Large intestine (tissue), 3 donors: ENCODE measurements at regions not wholly inside any gene's neighbourhood (a gene's known extent, or its start where the extent isn't known, plus 50 kb on each side); places are given as distances from the start of the nearest gene placed in this dataset.

Experiments
- DNase-seq, 2 donors: peaks; one replicate each; pipeline versions ENCODE4 v3.0.0 to v3.0.0-alpha.2; 2013
- H3K27ac ChIP-seq: one replicate; pipeline ENCODE4 v1.5.1; 2013; ENCODE audit warnings: low read length
- H3K27me3 ChIP-seq: 2 replicates; pipeline ENCODE4 v1.6.1; 2013; ENCODE audit warnings: low read length; ENCODE audit not compliant: control insufficient read depth, insufficient read depth
- H3K36me3 ChIP-seq: 2 replicates; pipeline ENCODE4 v1.6.1; 2013; ENCODE audit warnings: low read length; ENCODE audit not compliant: control insufficient read depth, insufficient read depth
- H3K4me1 ChIP-seq: one replicate; pipeline ENCODE4 v1.6.1; 2013; ENCODE audit warnings: low read length; ENCODE audit not compliant: control insufficient read depth, insufficient read depth
- H3K4me3 ChIP-seq: one replicate; pipeline ENCODE4 v1.5.1; 2013; ENCODE audit warnings: low read length
- H3K9me3 ChIP-seq: one replicate; pipeline ENCODE4 v1.6.1; 2013; ENCODE audit warnings: mild to moderate bottlenecking, low read depth, low read length, moderate library complexity; ENCODE audit not compliant: control insufficient read depth
- whole genome bisulfite sequencing: methylation state at CpG from one replicate; pipeline ENCODE4 v1.1.5; 2013; ENCODE audit warnings: low lambda C conversion rate; ENCODE audit not compliant: insufficient coverage; 5-methylcytosine and 5-hydroxymethylcytosine counted together

- H3K9me3 ChIP-seq = no peaks in the 10 kb centered on the region
- no peaks in the 10 kb centered on the region for H3K27me3 ChIP-seq
- H3K4me1 ChIP-seq = no peaks in the 10 kb centered on the region
- H3K36me3 ChIP-seq = no peaks in the 10 kb centered on the region
- no CpG with 5 or more reads among the region's 2 CpGs for WGBS
- H3K27ac ChIP-seq = no peak overlapping the region
- no peak overlapping the region for H3K4me3 ChIP-seq
- DNase-seq = no peak
Measured at GRCh38 chr3:28087591-28087990, 153.8 kb upstream of the CMC1 start.

GRCh38 chr3:28088811-28089526 lies 152.4 kb upstream of the CMC1 start:
- Histone ChIP-seq H3K9me3 (peaks cover under 1% of the 10 kb centered on the region), H3K27me3 (no peaks in the 10 kb centered on the region), H3K4me1 (no peaks in the 10 kb centered on the region), H3K4me3 (no peak overlapping the region), H3K27ac (no peak overlapping the region), H3K36me3 (no peaks in the 10 kb centered on the region)
- 100% methylated on average over 1 of the region's 7 CpGs for WGBS
- DNase-seq = no peak

- DNase-seq = no peak
- no peak overlapping the region for H3K4me3 ChIP-seq
- H3K27me3 ChIP-seq = no peaks in the 10 kb centered on the region
- H3K36me3 ChIP-seq = no peaks in the 10 kb centered on the region
- no peaks in the 10 kb centered on the region for H3K4me1 ChIP-seq
- WGBS = no CpG with 5 or more reads among the region's 2 CpGs
- peaks cover 4% of the 10 kb centered on the region for H3K9me3 ChIP-seq
- no peak overlapping the region for H3K27ac ChIP-seq
Measured at GRCh38 chr3:28089527-28089897, 151.9 kb upstream of the CMC1 start.

GRCh38 chr3:28099296-28099695 lies 142.1 kb upstream of the CMC1 start:
- WGBS = 93% methylated on average over 2 of the region's 2 CpGs
- no peak overlapping the region for H3K27ac ChIP-seq
- H3K9me3 ChIP-seq = peaks cover 9% of the 10 kb centered on the region
- no peaks in the 10 kb centered on the region for H3K27me3 ChIP-seq
- no peak overlapping the region for H3K4me3 ChIP-seq
- H3K36me3 ChIP-seq = no peaks in the 10 kb centered on the region
- no peak for DNase-seq
- H3K4me1 ChIP-seq = peaks cover 4% of the 10 kb centered on the region

GRCh38 chr3:28101705-28102104 lies 139.7 kb upstream of the CMC1 start:
- no peak overlapping the region for H3K27ac ChIP-seq
- DNase-seq = peak; percentile 20 to 71
- H3K36me3 ChIP-seq = no peaks in the 10 kb centered on the region
- peaks cover 4% of the 10 kb centered on the region for H3K4me1 ChIP-seq
- H3K4me3 ChIP-seq = no peak overlapping the region
- H3K9me3 ChIP-seq = peaks cover 9% of the 10 kb centered on the region
- no CpG with 5 or more reads among the region's 1 CpG for WGBS
- H3K27me3 ChIP-seq = no peaks in the 10 kb centered on the region

GRCh38 chr3:28103861-28104260 lies 137.6 kb upstream of the CMC1 start:
- Histone ChIP-seq H3K27ac (no peak overlapping the region), H3K27me3 (no peaks in the 10 kb centered on the region), H3K4me3 (no peak overlapping the region), H3K4me1 (peaks cover 4% of the 10 kb centered on the region), H3K9me3 (peaks cover 5% of the 10 kb centered on the region), H3K36me3 (no peaks in the 10 kb centered on the region)
- no CpG with 5 or more reads among the region's 3 CpGs for whole genome bisulfite sequencing
- no peak for DNase-seq

GRCh38 chr3:28104896-28105534 lies 136.4 kb upstream of the CMC1 start:
- WGBS = no CpG with 5 or more reads among the region's 11 CpGs
- no peaks in the 10 kb centered on the region for H3K36me3 ChIP-seq
- H3K9me3 ChIP-seq = no peaks in the 10 kb centered on the region
- H3K4me1 ChIP-seq = peaks cover 4% of the 10 kb centered on the region
- H3K27me3 ChIP-seq = no peaks in the 10 kb centered on the region
- no peak overlapping the region for H3K4me3 ChIP-seq
- H3K27ac ChIP-seq = no peak overlapping the region
- no peak for DNase-seq

- DNase-seq = no peak
- Histone ChIP-seq H3K27me3 (no peaks in the 10 kb centered on the region), H3K4me1 (no peaks in the 10 kb centered on the region), H3K4me3 (no peak overlapping the region), H3K27ac (no peak overlapping the region), H3K36me3 (no peaks in the 10 kb centered on the region), H3K9me3 (no peaks in the 10 kb centered on the region)
- WGBS = 80% methylated on average over 1 of the region's 2 CpGs
Measured at GRCh38 chr3:28109829-28110228, 131.6 kb upstream of the CMC1 start.

GRCh38 chr3:28110869-28111268 lies 130.6 kb upstream of the CMC1 start:
- no peak for DNase-seq
- H3K4me3 ChIP-seq = no peak overlapping the region
- no peaks in the 10 kb centered on the region for H3K4me1 ChIP-seq
- H3K36me3 ChIP-seq = no peaks in the 10 kb centered on the region
- H3K9me3 ChIP-seq = no peaks in the 10 kb centered on the region
- no peaks in the 10 kb centered on the region for H3K27me3 ChIP-seq
- H3K27ac ChIP-seq = no peak overlapping the region

- H3K27me3 ChIP-seq = no peaks in the 10 kb centered on the region
- no peaks in the 10 kb centered on the region for H3K4me1 ChIP-seq
- H3K4me3 ChIP-seq = no peak overlapping the region
- H3K27ac ChIP-seq = no peak overlapping the region
- no CpG with 5 or more reads among the region's 4 CpGs for WGBS
- no peaks in the 10 kb centered on the region for H3K36me3 ChIP-seq
- no peaks in the 10 kb centered on the region for H3K9me3 ChIP-seq
- DNase-seq = peak in 1 of 2 donors; percentile 29
Measured at GRCh38 chr3:28114893-28115292, 126.5 kb upstream of the CMC1 start.

- WGBS = 100% methylated on average over 1 of the region's 1 CpG
- Histone ChIP-seq H3K36me3 (no peaks in the 10 kb centered on the region), H3K4me1 (no peaks in the 10 kb centered on the region), H3K27me3 (no peaks in the 10 kb centered on the region), H3K9me3 (no peaks in the 10 kb centered on the region), H3K27ac (no peak overlapping the region), H3K4me3 (no peak overlapping the region)
- DNase-seq = no peak
Measured at GRCh38 chr3:28115316-28115715, 126.1 kb upstream of the CMC1 start.
